IPS-15b (cell line): ENCODE measurements at regions not wholly inside any gene's neighbourhood (a gene's known extent, or its start where the extent isn't known, plus 50 kb on each side); places are given as distances from the start of the nearest gene placed in this dataset.
"Not testable (repeated sequence)": the region's sequence is repeated elsewhere in the genome, so short reads cannot be mapped to it uniquely, and the experiment has no call there.

ENCODE experiments used
- H3K27me3 ChIP-seq: one replicate; pipeline ENCODE4 v1.6.1; 2013; ENCODE audit warnings: low read length; ENCODE audit not compliant: control insufficient read depth, insufficient read depth
- H3K36me3 ChIP-seq: one replicate; pipeline ENCODE4 v1.6.1; 2013; ENCODE audit warnings: low read length; ENCODE audit not compliant: control insufficient read depth, insufficient read depth
- H3K4me1 ChIP-seq: one replicate; pipeline ENCODE4 v1.6.1; 2013; ENCODE audit warnings: mild to moderate bottlenecking, low read length; ENCODE audit not compliant: control insufficient read depth, insufficient read depth
- H3K4me3 ChIP-seq: one replicate; pipeline ENCODE4 v1.5.1; 2013; ENCODE audit warnings: low read depth, low read length
- H3K9ac ChIP-seq: one replicate; pipeline ENCODE4 v1.6.1; 2013; ENCODE audit warnings: low read depth, mild to moderate bottlenecking, low read length
- H3K9me3 ChIP-seq: one replicate; pipeline ENCODE4 v1.6.1; 2013; ENCODE audit warnings: mild to moderate bottlenecking, low read length; ENCODE audit not compliant: control insufficient read depth, insufficient read depth

DNA sequence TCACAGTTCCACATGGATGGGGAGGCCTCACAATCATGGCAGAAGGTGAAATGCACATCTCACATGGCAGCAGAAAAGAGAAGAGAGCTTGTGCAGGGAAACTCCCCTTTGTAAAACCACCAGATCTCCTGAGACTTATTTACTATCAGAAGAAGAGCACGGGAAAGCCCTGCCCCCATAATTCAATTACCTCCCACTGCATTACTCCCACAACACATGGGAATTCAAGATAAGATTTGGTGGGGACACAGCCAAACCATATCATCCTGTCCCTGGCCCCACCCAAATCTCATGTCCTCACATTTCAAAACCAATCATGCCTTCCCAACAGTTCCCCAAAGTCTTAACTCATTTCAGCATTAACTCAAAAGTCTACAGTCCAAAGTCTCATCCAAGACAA, 90.3 kb upstream of the SLC7A11 start:
- H3K9ac ChIP-seq, H3K36me3 ChIP-seq, H3K4me3 ChIP-seq, H3K27me3 ChIP-seq, H3K4me1 ChIP-seq, H3K9me3 ChIP-seq: not testable (repeated sequence)

DNA sequence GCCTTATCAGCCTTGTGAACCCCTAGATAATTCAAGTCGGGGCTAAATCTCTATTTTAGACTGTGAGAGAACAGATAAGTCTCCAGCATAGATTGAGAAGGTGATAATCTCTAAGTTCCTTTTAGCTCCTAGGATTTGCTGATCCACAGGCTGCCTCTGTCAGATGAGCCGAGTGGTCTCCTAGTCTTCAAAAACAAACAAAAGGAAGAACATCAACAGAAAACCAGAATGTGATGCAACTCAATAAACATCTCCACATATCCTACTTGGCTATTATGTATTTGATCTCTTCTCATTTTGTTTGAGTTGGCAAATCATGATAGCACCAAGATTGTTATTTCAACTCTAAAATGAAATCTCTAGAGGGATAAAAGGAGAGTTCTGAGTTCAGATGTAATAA, 88.4 kb upstream of the SLC7A11 start:
- no peaks in the 10 kb centered on the region for H3K36me3 ChIP-seq
- H3K4me1 ChIP-seq: peaks cover 7% of the 10 kb centered on the region
- H3K9ac ChIP-seq: no peak overlapping the region
- no peak overlapping the region for H3K4me3 ChIP-seq
- no peaks in the 10 kb centered on the region for H3K9me3 ChIP-seq
- no peaks in the 10 kb centered on the region for H3K27me3 ChIP-seq

GRCh38 chr4:138329506-138330070, 87.4 kb upstream of the SLC7A11 start:
- no peaks in the 10 kb centered on the region for H3K9me3 ChIP-seq
- peaks cover 7% of the 10 kb centered on the region for H3K4me1 ChIP-seq
- H3K9ac ChIP-seq: no peak overlapping the region
- no peak overlapping the region for H3K4me3 ChIP-seq
- H3K36me3 ChIP-seq: no peaks in the 10 kb centered on the region
- H3K27me3 ChIP-seq: no peaks in the 10 kb centered on the region

DNA sequence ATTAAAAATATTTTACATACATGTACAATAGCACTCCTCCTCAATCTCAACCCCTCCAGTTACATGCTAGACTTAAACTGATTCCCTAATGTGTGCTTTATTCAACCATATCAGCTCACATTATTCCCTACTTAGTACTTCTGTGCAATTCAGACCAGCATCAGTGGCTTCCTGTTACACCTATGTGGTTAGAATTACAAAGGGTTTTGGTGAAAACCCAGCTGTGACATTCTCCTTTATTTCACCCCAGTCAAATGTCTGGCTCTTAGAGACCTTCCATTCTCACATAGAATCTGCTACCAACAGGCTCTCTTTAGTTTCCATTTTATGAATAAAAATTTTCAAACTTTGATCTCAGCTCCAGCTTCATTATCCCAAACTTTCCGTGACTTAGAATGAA, 85.2 kb upstream of the SLC7A11 start:
- no peaks in the 10 kb centered on the region for H3K36me3 ChIP-seq
- no peak overlapping the region for H3K9ac ChIP-seq
- no peaks in the 10 kb centered on the region for H3K27me3 ChIP-seq
- no peak overlapping the region for H3K4me3 ChIP-seq
- H3K9me3 ChIP-seq: no peaks in the 10 kb centered on the region
- H3K4me1 ChIP-seq: peaks cover 7% of the 10 kb centered on the region

DNA sequence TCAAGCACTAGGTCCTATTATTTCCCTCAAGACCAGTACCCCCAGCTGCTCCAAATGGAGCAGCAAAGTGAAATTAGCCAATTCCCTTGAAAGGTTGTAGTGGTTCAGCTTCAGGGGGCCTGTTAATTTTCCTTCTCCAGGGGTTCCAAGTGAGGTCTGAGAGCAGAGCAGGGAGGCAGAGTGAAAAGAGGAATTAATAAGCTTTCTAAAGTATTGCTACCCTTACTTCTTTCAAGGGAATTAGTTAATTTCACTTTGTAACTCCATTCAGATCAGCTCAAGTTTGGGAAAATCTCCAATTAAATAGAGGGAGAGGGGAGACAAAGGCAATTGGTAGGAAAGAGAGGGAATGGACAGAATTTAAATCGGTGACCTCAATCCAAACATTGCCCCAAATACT, 78.7 kb upstream of the SLC7A11 start:
- Histone ChIP-seq H3K9ac (no peak overlapping the region), H3K4me1 (peaks cover 11% of the 10 kb centered on the region), H3K27me3 (no peaks in the 10 kb centered on the region), H3K36me3 (no peaks in the 10 kb centered on the region), H3K9me3 (no peaks in the 10 kb centered on the region), H3K4me3 (no peak overlapping the region)

- Histone ChIP-seq H3K36me3 (no peaks in the 10 kb centered on the region), H3K4me3 (no peak overlapping the region), H3K27me3 (no peaks in the 10 kb centered on the region), H3K9ac (no peak overlapping the region), H3K9me3 (no peaks in the 10 kb centered on the region), H3K4me1 (peaks cover 11% of the 10 kb centered on the region)
Observed at GRCh38 chr4:138320030-138320429, 77.9 kb upstream of the SLC7A11 start.

DNA sequence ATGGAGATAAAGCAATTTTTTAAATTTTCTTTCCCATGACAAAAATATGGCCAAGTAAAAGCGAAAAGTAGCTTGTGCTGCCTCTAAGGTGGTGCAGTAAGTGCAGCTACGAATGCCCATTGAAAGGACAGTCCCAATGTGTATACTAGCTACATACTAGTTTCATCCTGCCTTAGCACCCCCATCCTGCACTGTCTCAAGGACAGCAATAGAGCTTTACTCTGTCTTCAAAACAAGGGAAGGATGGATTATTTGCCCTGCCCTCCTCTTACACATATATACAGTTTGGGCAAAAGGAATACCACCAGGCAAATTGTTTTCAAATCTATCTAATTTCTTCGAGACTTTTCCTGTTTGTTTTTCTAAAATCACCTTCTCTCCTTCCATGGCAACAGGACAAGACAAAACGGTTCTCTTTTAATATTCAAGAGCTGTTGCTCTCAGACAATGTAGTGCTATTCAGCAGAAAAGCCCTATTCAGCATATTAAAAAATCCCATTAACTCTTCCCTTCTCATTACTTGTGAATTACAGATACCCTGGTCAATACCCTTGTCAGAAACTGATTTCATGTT, 75.1 kb upstream of the SLC7A11 start:
- H3K4me1 ChIP-seq: peaks cover 11% of the 10 kb centered on the region
- H3K9me3 ChIP-seq: no peaks in the 10 kb centered on the region

GRCh38 chr4:138312536-138312911, 70.4 kb upstream of the SLC7A11 start:
- no peak overlapping the region for H3K9ac ChIP-seq
- no peaks in the 10 kb centered on the region for H3K36me3 ChIP-seq
- H3K4me1 ChIP-seq: peaks cover 10% of the 10 kb centered on the region
- H3K27me3 ChIP-seq: no peaks in the 10 kb centered on the region
- H3K4me3 ChIP-seq: no peak overlapping the region
- no peaks in the 10 kb centered on the region for H3K9me3 ChIP-seq

More for the DNA sequence above, 75.1 kb upstream of the SLC7A11 start:
- no peak overlapping the region for H3K9ac ChIP-seq
- no peaks in the 10 kb centered on the region for H3K27me3 ChIP-seq
- no peaks in the 10 kb centered on the region for H3K36me3 ChIP-seq
- no peak overlapping the region for H3K4me3 ChIP-seq

- no peaks in the 10 kb centered on the region for H3K27me3 ChIP-seq
- H3K36me3 ChIP-seq: no peaks in the 10 kb centered on the region
- H3K4me1 ChIP-seq: peaks cover 4% of the 10 kb centered on the region
- H3K9me3 ChIP-seq: no peaks in the 10 kb centered on the region
- H3K9ac ChIP-seq: no peak overlapping the region
- H3K4me3 ChIP-seq: no peak overlapping the region
Observed at GRCh38 chr4:138311771-138312535, 69.8 kb upstream of the SLC7A11 start.

DNA sequence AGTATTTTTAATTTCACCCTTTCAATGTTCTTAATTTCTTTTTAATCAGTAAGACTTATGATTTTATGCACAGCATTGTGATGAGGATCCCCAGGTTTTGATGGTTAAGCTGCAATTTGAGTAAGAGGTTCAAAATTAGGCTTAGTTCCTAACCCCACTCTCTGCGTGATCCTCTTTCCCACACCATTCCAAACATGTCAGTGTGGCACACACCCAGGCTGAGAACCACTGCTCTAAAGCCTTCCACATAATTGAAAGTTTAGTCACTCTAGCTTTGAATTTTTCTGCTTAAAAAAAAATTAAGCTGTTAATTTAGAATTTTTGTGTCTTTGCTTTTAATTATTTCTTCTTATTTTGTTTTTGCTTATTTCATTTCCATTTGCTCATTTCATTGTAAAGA, 68.8 kb upstream of the SLC7A11 start:
- H3K9me3 ChIP-seq: no peaks in the 10 kb centered on the region
- no peak overlapping the region for H3K9ac ChIP-seq
- H3K4me1 ChIP-seq: no peaks in the 10 kb centered on the region
- H3K27me3 ChIP-seq: no peaks in the 10 kb centered on the region
- H3K36me3 ChIP-seq: no peaks in the 10 kb centered on the region
- H3K4me3 ChIP-seq: no peak overlapping the region

DNA sequence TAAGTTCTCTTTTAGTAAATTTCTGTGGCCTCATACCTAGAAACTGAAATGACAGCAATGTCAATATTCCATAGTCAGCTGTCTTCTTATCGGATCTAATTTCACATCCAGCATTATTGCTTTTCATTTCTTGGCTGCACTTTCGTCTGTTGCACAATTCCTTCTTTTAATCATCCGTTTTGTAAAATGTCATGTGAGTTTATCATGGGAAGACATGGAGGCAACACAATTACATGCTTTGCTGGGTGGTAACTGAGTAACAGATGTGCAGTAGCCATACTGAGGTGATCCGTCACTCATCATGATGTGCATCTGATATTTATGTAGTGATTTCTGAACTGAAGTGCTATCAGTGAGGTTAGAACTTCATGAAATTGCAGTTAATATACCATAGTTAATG, 68.3 kb upstream of the SLC7A11 start:
- Histone ChIP-seq H3K36me3 (no peaks in the 10 kb centered on the region), H3K9me3 (no peaks in the 10 kb centered on the region), H3K9ac (no peak overlapping the region), H3K4me3 (no peak overlapping the region), H3K27me3 (no peaks in the 10 kb centered on the region), H3K4me1 (no peaks in the 10 kb centered on the region)

DNA sequence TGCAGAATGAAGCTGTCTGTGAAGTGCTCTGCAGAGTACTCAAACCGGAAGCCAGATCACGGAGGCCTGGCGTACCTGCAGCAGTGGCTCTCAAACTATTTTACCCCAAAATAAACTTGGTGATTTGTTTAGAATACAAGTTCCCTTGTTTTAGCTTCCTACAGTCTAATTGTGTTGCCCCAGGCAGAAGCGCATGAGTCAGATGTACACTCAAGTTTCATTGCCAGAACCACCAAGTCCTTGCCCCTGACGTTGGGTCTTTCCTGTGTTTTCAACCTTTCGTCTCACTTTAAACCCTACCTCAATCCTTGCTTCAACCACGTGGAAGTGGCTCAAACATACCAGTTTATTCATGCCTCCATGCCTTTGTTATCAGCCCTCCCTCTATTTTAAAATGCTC, 66.2 kb upstream of the SLC7A11 start:
- no peaks in the 10 kb centered on the region for H3K36me3 ChIP-seq
- no peaks in the 10 kb centered on the region for H3K27me3 ChIP-seq
- no peak overlapping the region for H3K9ac ChIP-seq
- H3K9me3 ChIP-seq: no peaks in the 10 kb centered on the region
- H3K4me3 ChIP-seq: no peak overlapping the region
- no peaks in the 10 kb centered on the region for H3K4me1 ChIP-seq
